Activated CD8-positive, alpha-beta T cell treated with anti-CD3 and anti-CD28 coated beads for 36 hours (primary cell): ENCODE measurements at regions not wholly inside any gene's neighbourhood (a gene's known extent, or its start where the extent isn't known, plus 50 kb on each side); places are given as distances from the start of the nearest gene placed in this dataset.

Source experiments
- ATAC-seq: fragments of 200-7000 bp; cut with Tn5 transposase; one replicate; pipeline ENCODE4 v1.10.0; 2021; ENCODE audit warnings: mild to moderate bottlenecking, moderate library complexity
- CTCF ChIA-PET: fragments of 350-600 bp; sonication (Branson Sonifier 250); formaldehyde crosslinking; loops from one replicate; lab custom pipeline; 2021; ENCODE audit warnings: antibody characterized with exemption; lab: Charles Lee
- POLR2A ChIA-PET: fragments of 350-600 bp; sonication (Branson Sonifier 250); formaldehyde crosslinking; loops from one replicate; lab custom pipeline; 2021; ENCODE audit warnings: antibody characterized with exemption; lab: Charles Lee
- DNase-seq: peaks from one replicate; pipeline ENCODE4 v3.0.0-alpha.2; 2020
- H3K27ac Mint-ChIP-seq: one replicate; pipeline ENCODE4 v1.8.0; 2021; ENCODE audit warnings: mild to moderate bottlenecking, mixed read lengths
- H3K27me3 Mint-ChIP-seq: one replicate; pipeline ENCODE4 v1.8.0; 2021; ENCODE audit warnings: mixed read lengths
- H3K36me3 Mint-ChIP-seq: one replicate; pipeline ENCODE4 v1.8.0; 2021; ENCODE audit warnings: low read depth, mixed read lengths
- H3K4me1 Mint-ChIP-seq: one replicate; pipeline ENCODE4 v1.8.0; 2021; ENCODE audit warnings: low read depth, mixed read lengths
- H3K4me3 Mint-ChIP-seq: one replicate; pipeline ENCODE4 v1.8.0; 2021; ENCODE audit warnings: mild to moderate bottlenecking, moderate library complexity, mixed read lengths
- H3K9me3 Mint-ChIP-seq: one replicate; pipeline ENCODE4 v1.8.0; 2021; ENCODE audit warnings: mixed read lengths
- CTCF ChIP-seq: fragments of 200-600 bp; IDR thresholded peaks from one replicate; pipeline ENCODE4 v1.8.0; 2022; ENCODE audit warnings: antibody characterized with exemption, mild to moderate bottlenecking
- intact Hi-C: fragments of 100-400 bp; cut with micrococcal nuclease; formaldehyde crosslinking; loops from one replicate; pipeline ENCODE4 v1.10.0; 2022

- TF ChIP-seq CTCF: no peak
- H3K36me3 Mint-ChIP-seq: no peaks in the 10 kb centered on the region
- no peak overlapping the region for H3K4me3 Mint-ChIP-seq
These were observed 122.8 kb upstream of the MAFB start for GRCh38 chr20:40811660-40812414.

GRCh38 chr20:40812415-40812925 is 123.4 kb upstream of the MAFB start:
- no peak for ATAC-seq
- Mint-ChIP-seq H3K27ac (no peak overlapping the region), H3K4me3 (no peak overlapping the region), H3K27me3 (no peaks in the 10 kb centered on the region), H3K4me1 (no peaks in the 10 kb centered on the region), H3K36me3 (no peaks in the 10 kb centered on the region), H3K9me3 (no peaks in the 10 kb centered on the region)
- POLR2A ChIA-PET: no interaction called here
- CTCF ChIA-PET: interaction anchor here (1.1 kb wide), 1 partner anchor 151 kb away, joined by 3 read pairs; no protein-coding TSS in a partner anchor
- no peak for DNase-seq
- intact Hi-C loops: no loop called here
- TF ChIP-seq CTCF: no peak

More at GRCh38 chr20:40811660-40812414, 122.8 kb upstream of the MAFB start:
- no peaks in the 10 kb centered on the region for H3K9me3 Mint-ChIP-seq
- ATAC-seq (no peak), DNase-seq (no peak)
- H3K4me1 Mint-ChIP-seq: no peaks in the 10 kb centered on the region
- ChIA-PET POLR2A (no interaction called here), CTCF (interaction anchor here (1.1 kb wide), 1 partner anchor 152 kb away, joined by 3 read pairs; no protein-coding TSS in a partner anchor)
- no peaks in the 10 kb centered on the region for H3K27me3 Mint-ChIP-seq
- H3K27ac Mint-ChIP-seq: no peak overlapping the region
- intact Hi-C loops: no loop called here

GRCh38 chr20:40813029-40813431 is 124.0 kb upstream of the MAFB start:
- no peaks in the 10 kb centered on the region for H3K36me3 Mint-ChIP-seq
- POLR2A ChIA-PET: no interaction called here
- H3K4me3 Mint-ChIP-seq: no peak overlapping the region
- intact Hi-C loops: no loop called here
- TF ChIP-seq CTCF: no peak
- no peaks in the 10 kb centered on the region for H3K27me3 Mint-ChIP-seq
- no peak for ATAC-seq
- no peak for DNase-seq
- no peaks in the 10 kb centered on the region for H3K4me1 Mint-ChIP-seq
- no peaks in the 10 kb centered on the region for H3K9me3 Mint-ChIP-seq
- CTCF ChIA-PET: no interaction called here
- no peak overlapping the region for H3K27ac Mint-ChIP-seq

GRCh38 chr20:40813708-40814630 is 124.9 kb upstream of the MAFB start:
- H3K36me3 Mint-ChIP-seq: no peaks in the 10 kb centered on the region
- POLR2A ChIA-PET: no interaction called here
- H3K27ac Mint-ChIP-seq: no peak overlapping the region
- CTCF ChIA-PET: no interaction called here
- no peak for TF ChIP-seq CTCF
- H3K27me3 Mint-ChIP-seq: no peaks in the 10 kb centered on the region
- peaks cover 2% of the 10 kb centered on the region for H3K9me3 Mint-ChIP-seq
- no peak for DNase-seq
- intact Hi-C loops: no loop called here
- ATAC-seq: no peak
- H3K4me1 Mint-ChIP-seq: no peaks in the 10 kb centered on the region
- H3K4me3 Mint-ChIP-seq: no peak overlapping the region
